Loucy (cell line): ENCODE measurements at regions not wholly inside any gene's neighbourhood (a gene's known extent, or its start where the extent isn't known, plus 50 kb on each side); places are given as distances from the start of the nearest gene placed in this dataset.

Experiments
- H2AFZ ChIP-seq: fragments of 200-600 bp; sonication (generic); 2 replicates; pipeline ENCODE4 v1.6.0; 2016; ENCODE audit warnings: antibody characterized with exemption, mild to moderate bottlenecking, low read length, moderate library complexity
- H3F3A ChIP-seq: fragments of 200-600 bp; 2 replicates; pipeline ENCODE4 v1.6.0; 2016; ENCODE audit warnings: antibody characterized with exemption, low read depth, mild to moderate bottlenecking
- H3K27me3 ChIP-seq: fragments of 200-600 bp; sonication (generic); 2 replicates; pipeline ENCODE4 v1.6.1; 2014; ENCODE audit warnings: low read length, mild to moderate bottlenecking; ENCODE audit not compliant: insufficient read depth, poor library complexity, severe bottlenecking
- H3K36me3 ChIP-seq: fragments of 200-600 bp; sonication (generic); 2 replicates; pipeline ENCODE4 v1.6.1; 2016; ENCODE audit warnings: low read length; ENCODE audit not compliant: insufficient read depth
- H3K4me1 ChIP-seq: fragments of 200-600 bp; sonication (generic); 2 replicates; pipeline ENCODE4 v1.5.1; 2014; ENCODE audit warnings: low read length, mild to moderate bottlenecking; ENCODE audit not compliant: insufficient read depth, poor library complexity, severe bottlenecking
- H3K4me2 ChIP-seq: fragments of 200-600 bp; sonication (generic); 2 replicates; pipeline ENCODE4 v1.6.0; 2014; ENCODE audit warnings: antibody characterized with exemption, low read length, low read depth, mild to moderate bottlenecking; ENCODE audit not compliant: poor library complexity, severe bottlenecking
- H3K4me3 ChIP-seq: fragments of 200-600 bp; sonication (generic); 2 replicates; pipeline ENCODE4 v1.5.1; 2014; ENCODE audit warnings: low read length, mild to moderate bottlenecking, mixed read lengths; ENCODE audit not compliant: poor library complexity, severe bottlenecking
- H3K79me2 ChIP-seq: fragments of 200-600 bp; sonication (generic); 2 replicates; pipeline ENCODE4 v1.6.1; 2014; ENCODE audit warnings: low read length; ENCODE audit not compliant: insufficient read depth
- H3K9ac ChIP-seq: fragments of 200-600 bp; sonication (generic); 2 replicates; pipeline ENCODE4 v1.6.0; 2014; ENCODE audit warnings: mild to moderate bottlenecking, low read depth, low read length, moderate library complexity; ENCODE audit not compliant: poor library complexity, severe bottlenecking
- H3K9me2 ChIP-seq: fragments of 200-600 bp; sonication (generic); replicated peaks from 2 replicates; pipeline ENCODE4 v1.6.1; 2016; ENCODE audit warnings: low read depth, low read length, mixed read lengths
- H3K9me3 ChIP-seq: fragments of 200-600 bp; sonication (generic); 2 replicates; pipeline ENCODE4 v1.6.1; 2014; ENCODE audit warnings: mild to moderate bottlenecking, antibody characterized with exemption, low read length, low read depth; ENCODE audit not compliant: insufficient read depth
- H4K20me1 ChIP-seq: fragments of 200-600 bp; sonication (generic); 2 replicates; pipeline ENCODE4 v1.6.0; 2014; ENCODE audit warnings: antibody characterized with exemption, low read length, mild to moderate bottlenecking; ENCODE audit not compliant: insufficient read depth, poor library complexity, severe bottlenecking
- CTCF ChIP-seq: fragments of 200-600 bp; sonication (generic); conservative IDR thresholded peaks from 2 replicates; pipeline ENCODE4 v1.5.1; 2014; ENCODE audit warnings: mild to moderate bottlenecking, antibody characterized with exemption, low read length
- EZH2phosphoT487 ChIP-seq: fragments of 200-600 bp; IDR thresholded peaks from 2 replicates; pipeline ENCODE4 v1.6.1; 2018; ENCODE audit warnings: antibody characterized with exemption, mild to moderate bottlenecking, moderate library complexity, borderline replicate concordance

- no peaks in the 10 kb centered on the region for H3K9me2 ChIP-seq
- TF ChIP-seq EZH2phosphoT487 (no peak), CTCF (no peak)
- no peaks in the 10 kb centered on the region for H3K9me3 ChIP-seq
- H3K4me2 ChIP-seq = no peak overlapping the region
- no peak overlapping the region for H3K4me3 ChIP-seq
- H3K79me2 ChIP-seq = no peaks in the 10 kb centered on the region
- H3K27me3 ChIP-seq = no peaks in the 10 kb centered on the region
- H3F3A ChIP-seq = no peaks in the 10 kb centered on the region
- H4K20me1 ChIP-seq = no peaks in the 10 kb centered on the region
- H2AFZ ChIP-seq = no peak overlapping the region
- no peaks in the 10 kb centered on the region for H3K4me1 ChIP-seq
- no peak overlapping the region for H3K9ac ChIP-seq
- H3K36me3 ChIP-seq = no peaks in the 10 kb centered on the region
These were observed 192.7 kb upstream of the DIO3 start for GRCh38 chr14:101368629-101369028.

DNA sequence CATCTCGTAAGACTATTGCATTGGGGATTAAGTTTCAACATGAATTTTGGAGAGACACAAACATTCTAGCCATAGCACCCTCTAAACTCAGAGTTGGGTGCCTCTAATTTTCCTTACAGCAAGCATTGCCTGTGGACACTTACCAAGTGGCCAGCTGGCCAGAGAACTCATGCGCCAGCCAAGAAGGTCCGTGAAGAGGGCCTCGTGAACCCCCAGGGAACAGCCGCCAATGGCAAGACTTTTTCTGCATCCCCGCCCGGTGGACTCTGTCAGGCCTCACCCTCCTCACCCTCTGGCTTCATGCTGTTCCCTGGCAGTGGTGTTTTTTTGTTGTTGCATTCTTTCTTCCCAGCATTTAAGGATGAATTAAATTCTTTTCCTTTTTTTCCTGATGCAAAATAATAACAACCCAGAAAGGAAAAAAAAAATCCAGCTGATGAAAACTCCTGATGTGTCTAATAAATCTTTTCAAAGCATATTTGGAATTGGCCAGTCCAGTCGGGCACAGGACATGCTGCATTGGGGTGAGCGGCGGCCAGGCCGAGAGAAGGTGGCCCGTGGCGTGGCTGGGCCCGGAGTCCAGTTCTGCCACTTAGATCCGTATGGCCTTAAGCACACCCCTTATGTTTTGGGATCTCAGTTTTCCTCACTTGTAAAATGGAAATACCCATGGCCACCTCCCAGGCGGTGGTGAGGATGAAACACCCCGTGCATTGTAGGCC lies 191.9 kb upstream of the DIO3 start:
- no peaks in the 10 kb centered on the region for H3K36me3 ChIP-seq
- no peaks in the 10 kb centered on the region for H3K9me2 ChIP-seq
- no peak overlapping the region for H3K4me3 ChIP-seq
- H3K79me2 ChIP-seq = no peaks in the 10 kb centered on the region
- no peaks in the 10 kb centered on the region for H4K20me1 ChIP-seq
- H3F3A ChIP-seq = no peaks in the 10 kb centered on the region
- no peaks in the 10 kb centered on the region for H3K4me1 ChIP-seq
- H2AFZ ChIP-seq = no peak overlapping the region
- no peak for TF ChIP-seq EZH2phosphoT487
- no peak for TF ChIP-seq CTCF
- no peaks in the 10 kb centered on the region for H3K27me3 ChIP-seq
- H3K9ac ChIP-seq = no peak overlapping the region
- no peak overlapping the region for H3K4me2 ChIP-seq
- peaks cover 3% of the 10 kb centered on the region; the same call in 1 of the 2 replicates for H3K9me3 ChIP-seq

GRCh38 chr14:101369916-101370592 lies 191.2 kb upstream of the DIO3 start:
- no peak overlapping the region for H3K9ac ChIP-seq
- no peaks in the 10 kb centered on the region for H3K9me2 ChIP-seq
- peaks cover 3% of the 10 kb centered on the region; the same call in 1 of the 2 replicates for H3K9me3 ChIP-seq
- TF ChIP-seq CTCF (no peak), EZH2phosphoT487 (no peak)
- no peaks in the 10 kb centered on the region for H4K20me1 ChIP-seq
- H3K79me2 ChIP-seq = no peaks in the 10 kb centered on the region
- H3F3A ChIP-seq = no peaks in the 10 kb centered on the region
- H3K27me3 ChIP-seq = no peaks in the 10 kb centered on the region
- H3K4me2 ChIP-seq = no peak overlapping the region
- H3K36me3 ChIP-seq = no peaks in the 10 kb centered on the region
- H2AFZ ChIP-seq = no peak overlapping the region
- H3K4me1 ChIP-seq = no peaks in the 10 kb centered on the region
- H3K4me3 ChIP-seq = no peak overlapping the region
